ENCODE measurements at regions not wholly inside any gene's neighbourhood (a gene's known extent, or its start where the extent isn't known, plus 50 kb on each side); places are given as distances from the start of the nearest gene placed in this dataset.

DNA sequence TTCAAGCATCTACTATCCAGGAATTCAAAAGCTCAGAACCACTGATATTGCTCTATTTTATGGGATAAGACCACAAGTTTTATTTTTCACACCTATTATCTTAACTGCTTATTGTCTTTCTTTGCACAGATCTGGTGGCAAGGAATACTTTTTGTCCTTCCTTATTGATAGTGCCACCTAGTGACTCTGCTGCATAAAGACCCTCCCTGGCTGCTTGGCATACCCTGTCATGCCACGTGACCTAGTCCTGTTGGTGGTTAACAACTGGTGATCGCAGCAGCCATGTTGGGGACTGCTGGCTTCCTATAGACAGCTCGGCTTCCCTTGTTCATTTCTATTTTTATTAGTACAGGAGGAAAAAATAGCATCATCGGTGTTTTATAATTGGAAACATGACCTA is 236.3 kb downstream of the MEX3B start:
- H3K27ac ChIP-seq (ENCODE audit: low read length, poor library complexity, severe bottlenecking), result no peak overlapping the region
- H2BK5ac ChIP-seq (ENCODE audit: low read depth, low read length, poor library complexity, severe bottlenecking), result no peak overlapping the region
- no peak overlapping the region for H3K23ac ChIP-seq (ENCODE audit: low read length in 2 of 2)
- no peak overlapping the region for H3K4me3 ChIP-seq (ENCODE audit: insufficient read depth in 1 of 2, low read depth in 1 of 2, low read length in 2 of 2)
- no peak overlapping the region for H4K8ac ChIP-seq (ENCODE audit: low read length)
- WGBS, result 73% methylated on average over 2 of the region's 4 CpGs
- H2BK120ac ChIP-seq (ENCODE audit: low read depth, low read length), result no peak overlapping the region
- no peaks in the 10 kb centered on the region for H3K4me1 ChIP-seq (ENCODE audit: control insufficient read depth, insufficient read depth, low read depth, low read length)
- no peak overlapping the region for H3K4me2 ChIP-seq (ENCODE audit: low read length, poor library complexity, severe bottlenecking)
- H2AFZ ChIP-seq (ENCODE audit: low read depth, low read length), result no peak overlapping the region
- no peak overlapping the region for H3K18ac ChIP-seq (ENCODE audit: low read depth in 1 of 2, low read length in 2 of 2)
- no peak for DNase-seq
- no peak overlapping the region for H3K14ac ChIP-seq (ENCODE audit: low read length in 2 of 2)
- H3K27me3 ChIP-seq (ENCODE audit: control insufficient read depth in 1 of 2, insufficient read depth in 1 of 2, low read length in 2 of 2), result peaks cover 0 to 6% of the 10 kb centered on the region in 2 experiments
- no peak overlapping the region for H3K4ac ChIP-seq (ENCODE audit: low read depth in 1 of 2, low read length in 2 of 2)
- H3K9ac ChIP-seq (ENCODE audit: low read length), result no peak overlapping the region
- H2BK12ac ChIP-seq (ENCODE audit: low read length in 2 of 2), result no peak overlapping the region
- no peaks in the 10 kb centered on the region for H3K79me1 ChIP-seq (replicated peaks; ENCODE audit: low read length, poor library complexity, severe bottlenecking)
- no peak overlapping the region for H4K91ac ChIP-seq (ENCODE audit: low read length)
- no peak overlapping the region for H2AK5ac ChIP-seq (ENCODE audit: low read length, severe bottlenecking)
- H2BK15ac ChIP-seq (ENCODE audit: low read depth, poor library complexity, severe bottlenecking), result no peak overlapping the region
- H3K9me3 ChIP-seq (ENCODE audit: control insufficient read depth, low read length), result no peaks in the 10 kb centered on the region
- no peaks in the 10 kb centered on the region for H3K36me3 ChIP-seq (ENCODE audit: control insufficient read depth in 1 of 2, insufficient read depth in 2 of 2, low read depth in 1 of 2, low read length in 2 of 2)

- no peaks in the 10 kb centered on the region for H3K9me3 ChIP-seq (ENCODE audit: control insufficient read depth, low read length)
- no peak overlapping the region for H2AFZ ChIP-seq (ENCODE audit: low read depth, low read length)
- H4K91ac ChIP-seq (ENCODE audit: low read length), result no peak overlapping the region
- peaks cover 0 to 6% of the 10 kb centered on the region in 2 experiments for H3K27me3 ChIP-seq (ENCODE audit: control insufficient read depth in 1 of 2, insufficient read depth in 1 of 2, low read length in 2 of 2)
- H3K4me2 ChIP-seq (ENCODE audit: low read length, poor library complexity, severe bottlenecking), result no peak overlapping the region
- H3K9ac ChIP-seq (ENCODE audit: low read length), result no peak overlapping the region
- no peaks in the 10 kb centered on the region for H3K36me3 ChIP-seq (ENCODE audit: control insufficient read depth in 1 of 2, insufficient read depth in 2 of 2, low read depth in 1 of 2, low read length in 2 of 2)
- DNase-seq, result no peak
- no peak overlapping the region for H3K4me3 ChIP-seq (ENCODE audit: insufficient read depth in 1 of 2, low read depth in 1 of 2, low read length in 2 of 2)
- H2BK120ac ChIP-seq (ENCODE audit: low read depth, low read length), result no peak overlapping the region
- no peak overlapping the region for H3K4ac ChIP-seq (ENCODE audit: low read depth in 1 of 2, low read length in 2 of 2)
- no peak overlapping the region for H4K8ac ChIP-seq (ENCODE audit: low read length)
- WGBS, result 80% methylated on average over 3 of the region's 3 CpGs
- H2BK15ac ChIP-seq (ENCODE audit: low read depth, poor library complexity, severe bottlenecking), result no peak overlapping the region
- no peak overlapping the region for H3K18ac ChIP-seq (ENCODE audit: low read depth in 1 of 2, low read length in 2 of 2)
- H3K79me1 ChIP-seq (replicated peaks; ENCODE audit: low read length, poor library complexity, severe bottlenecking), result no peaks in the 10 kb centered on the region
- no peak overlapping the region for H3K27ac ChIP-seq (ENCODE audit: low read length, poor library complexity, severe bottlenecking)
- H3K4me1 ChIP-seq (ENCODE audit: control insufficient read depth, insufficient read depth, low read depth, low read length), result no peaks in the 10 kb centered on the region
- H3K23ac ChIP-seq (ENCODE audit: low read length in 2 of 2), result no peak overlapping the region
- no peak overlapping the region for H3K14ac ChIP-seq (ENCODE audit: low read length in 2 of 2)
- no peak overlapping the region for H2BK12ac ChIP-seq (ENCODE audit: low read length in 2 of 2)
- no peak overlapping the region for H2BK5ac ChIP-seq (ENCODE audit: low read depth, low read length, poor library complexity, severe bottlenecking)
- no peak overlapping the region for H2AK5ac ChIP-seq (ENCODE audit: low read length, severe bottlenecking)
These were observed 238.0 kb downstream of the MEX3B start for GRCh38 chr15:81807806-81808205.

- H3K14ac ChIP-seq (ENCODE audit: low read length in 2 of 2), result no peak overlapping the region
- no peak overlapping the region for H3K4ac ChIP-seq (ENCODE audit: low read depth in 1 of 2, low read length in 2 of 2)
- no peak overlapping the region for H3K18ac ChIP-seq (ENCODE audit: low read depth in 1 of 2, low read length in 2 of 2)
- no peak overlapping the region for H2BK5ac ChIP-seq (ENCODE audit: low read depth, low read length, poor library complexity, severe bottlenecking)
- no peak overlapping the region for H2BK120ac ChIP-seq (ENCODE audit: low read depth, low read length)
- no peak overlapping the region for H3K4me2 ChIP-seq (ENCODE audit: low read length, poor library complexity, severe bottlenecking)
- H3K4me1 ChIP-seq (ENCODE audit: control insufficient read depth, insufficient read depth, low read depth, low read length), result no peaks in the 10 kb centered on the region
- no peak overlapping the region for H4K91ac ChIP-seq (ENCODE audit: low read length)
- H3K36me3 ChIP-seq (ENCODE audit: control insufficient read depth in 1 of 2, insufficient read depth in 2 of 2, low read depth in 1 of 2, low read length in 2 of 2), result no peaks in the 10 kb centered on the region
- 95% methylated on average over 2 of the region's 2 CpGs for WGBS
- no peak overlapping the region for H4K8ac ChIP-seq (ENCODE audit: low read length)
- H2BK12ac ChIP-seq (ENCODE audit: low read length in 2 of 2), result no peak overlapping the region
- no peaks in the 10 kb centered on the region for H3K9me3 ChIP-seq (ENCODE audit: control insufficient read depth, low read length)
- no peak overlapping the region for H3K4me3 ChIP-seq (ENCODE audit: insufficient read depth in 1 of 2, low read depth in 1 of 2, low read length in 2 of 2)
- H2BK15ac ChIP-seq (ENCODE audit: low read depth, poor library complexity, severe bottlenecking), result no peak overlapping the region
- no peak overlapping the region for H2AK5ac ChIP-seq (ENCODE audit: low read length, severe bottlenecking)
- no peak overlapping the region for H3K23ac ChIP-seq (ENCODE audit: low read length in 2 of 2)
- peaks cover 0 to 6% of the 10 kb centered on the region in 2 experiments for H3K27me3 ChIP-seq (ENCODE audit: control insufficient read depth in 1 of 2, insufficient read depth in 1 of 2, low read length in 2 of 2)
- no peak overlapping the region for H3K27ac ChIP-seq (ENCODE audit: low read length, poor library complexity, severe bottlenecking)
- DNase-seq, result no peak
- H3K79me1 ChIP-seq (replicated peaks; ENCODE audit: low read length, poor library complexity, severe bottlenecking), result no peaks in the 10 kb centered on the region
- no peak overlapping the region for H2AFZ ChIP-seq (ENCODE audit: low read depth, low read length)
- no peak overlapping the region for H3K9ac ChIP-seq (ENCODE audit: low read length)
These were observed 238.6 kb downstream of the MEX3B start for GRCh38 chr15:81807186-81807585.

GRCh38 chr15:81795899-81796298 is 249.9 kb downstream of the MEX3B start:
- H3K9me3 ChIP-seq (ENCODE audit: control insufficient read depth, low read length), result peaks cover 10% of the 10 kb centered on the region
- no peak overlapping the region for H3K4ac ChIP-seq (ENCODE audit: low read depth in 1 of 2, low read length in 2 of 2)
- H4K8ac ChIP-seq (ENCODE audit: low read length), result no peak overlapping the region
- no peak overlapping the region for H3K27ac ChIP-seq (ENCODE audit: low read length, poor library complexity, severe bottlenecking)
- no peak overlapping the region for H3K23ac ChIP-seq (ENCODE audit: low read length in 2 of 2)
- WGBS, result 80% methylated on average over 1 of the region's 1 CpG
- H2BK12ac ChIP-seq (ENCODE audit: low read length in 2 of 2), result no peak overlapping the region
- no peak overlapping the region for H2BK120ac ChIP-seq (ENCODE audit: low read depth, low read length)
- H3K4me3 ChIP-seq (ENCODE audit: insufficient read depth in 1 of 2, low read depth in 1 of 2, low read length in 2 of 2), result no peak overlapping the region
- no peaks in the 10 kb centered on the region for H3K79me1 ChIP-seq (replicated peaks; ENCODE audit: low read length, poor library complexity, severe bottlenecking)
- no peak for DNase-seq
- no peak overlapping the region for H3K4me2 ChIP-seq (ENCODE audit: low read length, poor library complexity, severe bottlenecking)
- no peak overlapping the region for H2AK5ac ChIP-seq (ENCODE audit: low read length, severe bottlenecking)
- H3K27me3 ChIP-seq (ENCODE audit: control insufficient read depth in 1 of 2, insufficient read depth in 1 of 2, low read length in 2 of 2), result no peaks in the 10 kb centered on the region
- no peak overlapping the region for H3K14ac ChIP-seq (ENCODE audit: low read length in 2 of 2)
- no peak overlapping the region for H2AFZ ChIP-seq (ENCODE audit: low read depth, low read length)
- no peak overlapping the region for H2BK5ac ChIP-seq (ENCODE audit: low read depth, low read length, poor library complexity, severe bottlenecking)
- H3K36me3 ChIP-seq (ENCODE audit: control insufficient read depth in 1 of 2, insufficient read depth in 2 of 2, low read depth in 1 of 2, low read length in 2 of 2), result no peaks in the 10 kb centered on the region
- H4K91ac ChIP-seq (ENCODE audit: low read length), result no peak overlapping the region
- H2BK15ac ChIP-seq (ENCODE audit: low read depth, poor library complexity, severe bottlenecking), result no peak overlapping the region
- no peak overlapping the region for H3K9ac ChIP-seq (ENCODE audit: low read length)
- no peaks in the 10 kb centered on the region for H3K4me1 ChIP-seq (ENCODE audit: control insufficient read depth, insufficient read depth, low read depth, low read length)
- H3K18ac ChIP-seq (ENCODE audit: low read depth in 1 of 2, low read length in 2 of 2), result no peak overlapping the region
